Peyer's patch (tissue), 4 donors: ENCODE measurements at regions not wholly inside any gene's neighbourhood (a gene's known extent, or its start where the extent isn't known, plus 50 kb on each side); places are given as distances from the start of the nearest gene placed in this dataset.

Experiments used
- POLR2A ChIP-seq, 2 donors: fragments of 450-650 bp; IDR thresholded peaks; one replicate each; pipeline ENCODE4 v1.5.1; 2017; ENCODE audit warnings: antibody characterized with exemption in 2 of 2, mild to moderate bottlenecking in 2 of 2, moderate library complexity in 2 of 2
- TF ChIP-seq, protein P1 (sequence below), 6 experiments: fragments of 450-650 bp in 4 of 6; fragments of 200-600 bp in 2 of 6; sonication (generic) in 1 of 6; IDR thresholded peaks; one replicate each; pipeline ENCODE4 v1.5.1; 2017 to 2019; ENCODE audit warnings: antibody characterized with exemption in 6 of 6, mild to moderate bottlenecking in 3 of 6, moderate library complexity in 1 of 6

DNA sequence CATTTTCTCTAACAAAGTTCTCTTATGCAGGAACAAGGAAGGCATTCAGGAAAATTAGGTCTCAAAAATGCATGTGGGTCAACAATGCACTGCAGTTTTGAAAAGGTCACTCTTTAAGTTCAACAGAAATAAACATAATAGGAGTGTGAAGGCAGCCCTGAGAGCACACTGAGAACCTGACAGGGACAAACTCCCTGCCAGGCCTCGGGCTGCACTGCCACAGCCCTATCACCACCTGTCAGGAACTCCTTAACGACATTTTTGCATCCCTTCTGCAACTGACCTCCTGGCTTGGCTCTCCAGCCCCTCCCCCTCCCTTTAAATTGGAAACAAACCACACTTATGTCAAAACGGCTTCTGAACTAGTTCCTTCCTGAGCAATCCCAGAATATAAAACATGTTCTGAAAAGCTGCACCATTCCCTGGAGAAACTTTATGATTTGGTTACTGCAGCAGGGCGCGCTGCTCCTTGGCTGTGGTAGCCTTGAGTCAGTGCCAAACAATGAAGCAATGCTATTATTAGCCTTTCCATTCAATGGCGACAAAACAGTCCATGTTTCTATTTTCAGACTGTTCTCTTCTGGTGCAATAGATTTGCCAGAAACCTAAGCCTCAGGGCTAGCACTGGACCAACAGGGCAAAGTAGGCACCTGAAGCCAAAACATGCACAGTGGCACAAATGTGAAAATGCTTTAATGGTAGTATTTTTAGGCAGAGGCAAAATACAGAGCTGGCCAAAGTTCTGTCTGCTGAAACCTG lies 160.1 kb upstream of the ZNF608 start:
- TF ChIP-seq POLR2A (IDR thresholded peaks at IDR 0.05), result no peak
- TF ChIP-seq, protein P1, sequence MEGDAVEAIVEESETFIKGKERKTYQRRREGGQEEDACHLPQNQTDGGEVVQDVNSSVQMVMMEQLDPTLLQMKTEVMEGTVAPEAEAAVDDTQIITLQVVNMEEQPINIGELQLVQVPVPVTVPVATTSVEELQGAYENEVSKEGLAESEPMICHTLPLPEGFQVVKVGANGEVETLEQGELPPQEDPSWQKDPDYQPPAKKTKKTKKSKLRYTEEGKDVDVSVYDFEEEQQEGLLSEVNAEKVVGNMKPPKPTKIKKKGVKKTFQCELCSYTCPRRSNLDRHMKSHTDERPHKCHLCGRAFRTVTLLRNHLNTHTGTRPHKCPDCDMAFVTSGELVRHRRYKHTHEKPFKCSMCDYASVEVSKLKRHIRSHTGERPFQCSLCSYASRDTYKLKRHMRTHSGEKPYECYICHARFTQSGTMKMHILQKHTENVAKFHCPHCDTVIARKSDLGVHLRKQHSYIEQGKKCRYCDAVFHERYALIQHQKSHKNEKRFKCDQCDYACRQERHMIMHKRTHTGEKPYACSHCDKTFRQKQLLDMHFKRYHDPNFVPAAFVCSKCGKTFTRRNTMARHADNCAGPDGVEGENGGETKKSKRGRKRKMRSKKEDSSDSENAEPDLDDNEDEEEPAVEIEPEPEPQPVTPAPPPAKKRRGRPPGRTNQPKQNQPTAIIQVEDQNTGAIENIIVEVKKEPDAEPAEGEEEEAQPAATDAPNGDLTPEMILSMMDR (IDR thresholded peaks at IDR 0.05), result peak in 3 of 6 experiments; percentile 15 to 23 (median 16)
